ENCODE measurements at regions not wholly inside any gene's neighbourhood (a gene's known extent, or its start where the extent isn't known, plus 50 kb on each side); places are given as distances from the start of the nearest gene placed in this dataset.

GRCh38 chr4:71240094-71240493 lies 98.7 kb upstream of the SLC4A4 start:
- Histone ChIP-seq H3K27ac (no peak overlapping the region), H3K9me3 (no peaks in the 10 kb centered on the region), H3K27me3 (no peaks in the 10 kb centered on the region), H3K4me3 (no peak overlapping the region), H3K4me1 (peaks cover 0 to 48% (median 12%) of the 10 kb centered on the region in 9 donors), H3K36me3 (no peaks in the 10 kb centered on the region)
- DNase-seq = no peak
- TF ChIP-seq, protein P1, sequence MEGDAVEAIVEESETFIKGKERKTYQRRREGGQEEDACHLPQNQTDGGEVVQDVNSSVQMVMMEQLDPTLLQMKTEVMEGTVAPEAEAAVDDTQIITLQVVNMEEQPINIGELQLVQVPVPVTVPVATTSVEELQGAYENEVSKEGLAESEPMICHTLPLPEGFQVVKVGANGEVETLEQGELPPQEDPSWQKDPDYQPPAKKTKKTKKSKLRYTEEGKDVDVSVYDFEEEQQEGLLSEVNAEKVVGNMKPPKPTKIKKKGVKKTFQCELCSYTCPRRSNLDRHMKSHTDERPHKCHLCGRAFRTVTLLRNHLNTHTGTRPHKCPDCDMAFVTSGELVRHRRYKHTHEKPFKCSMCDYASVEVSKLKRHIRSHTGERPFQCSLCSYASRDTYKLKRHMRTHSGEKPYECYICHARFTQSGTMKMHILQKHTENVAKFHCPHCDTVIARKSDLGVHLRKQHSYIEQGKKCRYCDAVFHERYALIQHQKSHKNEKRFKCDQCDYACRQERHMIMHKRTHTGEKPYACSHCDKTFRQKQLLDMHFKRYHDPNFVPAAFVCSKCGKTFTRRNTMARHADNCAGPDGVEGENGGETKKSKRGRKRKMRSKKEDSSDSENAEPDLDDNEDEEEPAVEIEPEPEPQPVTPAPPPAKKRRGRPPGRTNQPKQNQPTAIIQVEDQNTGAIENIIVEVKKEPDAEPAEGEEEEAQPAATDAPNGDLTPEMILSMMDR (IDR thresholded peaks at IDR 0.05) = no peak
- intact Hi-C loops (cut with DNase I) = no loop called here
- no peak for ATAC-seq
- WGBS, 2 donors = 84 to 88% methylated on average over 1 of the region's 1 CpG

DNA sequence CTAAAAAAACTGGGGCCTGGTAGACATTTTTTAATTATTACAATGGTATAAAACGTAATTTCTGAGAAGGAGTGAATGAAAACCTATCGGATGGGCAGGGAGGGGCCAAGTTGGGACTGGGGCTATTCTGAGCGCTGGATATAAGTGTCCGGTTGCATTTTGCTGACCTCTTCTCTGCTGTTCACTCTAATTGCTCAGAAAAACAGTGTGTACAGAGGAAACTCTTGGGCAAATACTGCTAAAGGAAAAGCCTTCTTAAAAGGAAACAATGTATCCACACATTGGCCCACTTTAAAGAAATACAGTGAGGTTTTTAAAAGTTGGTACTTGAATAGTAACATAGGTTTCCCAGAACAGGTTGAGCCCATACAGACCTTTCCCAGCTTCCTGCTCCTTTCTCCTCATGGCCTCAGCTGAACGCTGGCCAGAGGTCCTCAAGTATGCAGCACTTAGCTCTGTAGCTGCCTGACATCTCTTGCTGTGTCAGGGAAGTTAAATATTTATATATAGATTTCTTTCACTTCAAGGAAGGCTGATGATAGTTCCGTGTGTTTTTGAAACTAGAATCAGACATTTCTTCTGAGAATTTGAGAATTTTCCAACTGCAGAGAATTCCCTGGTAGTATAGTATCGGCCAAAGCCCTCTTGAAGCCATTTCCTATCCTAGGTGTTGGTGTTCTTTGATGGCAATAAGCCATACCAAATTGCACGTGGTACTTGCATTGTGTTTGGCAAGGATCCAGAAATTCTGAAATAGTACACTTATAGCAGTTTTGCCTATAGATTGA lies 97.1 kb upstream of the SLC4A4 start:
- DNase-seq (peak in 1 of 2 donors; percentile 30), ATAC-seq (peak; percentile 67 to 96 (median 85))
- TF ChIP-seq, protein P1 (IDR thresholded peaks at IDR 0.05) = no peak
- Histone ChIP-seq H3K4me3 (no peak overlapping the region), H3K36me3 (no peaks in the 10 kb centered on the region), H3K4me1 (peaks cover 0 to 39% (median 12%) of the 10 kb centered on the region in 9 donors), H3K9me3 (no peaks in the 10 kb centered on the region), H3K27ac (peak overlapping the region in 8 of 10 donors; percentile 7 to 72 (median 48)), H3K27me3 (no peaks in the 10 kb centered on the region)
- WGBS, 2 donors = 20 to 27% methylated on average over 8 of the region's 8 CpGs
- intact Hi-C loops (cut with DNase I) = no loop called here

DNA sequence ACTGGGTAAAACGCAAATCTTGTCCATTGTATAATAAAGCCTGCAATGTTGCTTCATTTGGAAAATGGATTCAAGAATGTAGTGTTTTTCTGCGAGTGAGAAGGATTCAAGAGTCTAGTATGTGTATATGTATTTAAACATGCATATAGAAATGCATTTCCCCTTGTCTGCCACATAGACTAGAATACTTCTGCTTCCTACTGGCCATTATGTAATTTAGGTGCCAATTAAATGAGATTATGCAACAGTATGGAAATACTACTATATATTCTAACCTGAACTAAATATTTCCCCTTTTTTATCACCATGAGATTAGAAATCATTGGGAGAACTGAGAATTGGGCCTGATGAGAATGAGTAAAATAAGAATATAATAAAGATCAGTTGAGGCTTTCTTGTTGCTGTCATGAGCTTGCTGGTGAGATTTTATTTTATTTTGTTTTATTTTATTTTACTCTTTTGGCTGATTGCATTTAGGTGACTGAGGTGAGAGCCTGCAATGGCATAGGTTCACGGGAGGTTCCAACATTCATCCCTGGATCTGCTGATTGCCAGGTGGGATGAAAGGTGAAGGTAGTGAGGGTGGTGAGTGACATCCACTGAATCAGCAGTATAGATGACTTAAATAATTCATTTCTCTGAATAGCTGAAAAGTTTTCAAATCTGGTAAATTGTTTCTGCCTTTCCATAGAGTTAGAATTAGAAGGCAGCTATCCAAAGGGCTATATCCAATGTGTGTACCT lies 95.6 kb upstream of the SLC4A4 start:
- Histone ChIP-seq H3K27me3 (no peaks in the 10 kb centered on the region), H3K36me3 (no peaks in the 10 kb centered on the region), H3K9me3 (no peaks in the 10 kb centered on the region), H3K4me3 (no peak overlapping the region), H3K4me1 (peaks cover 0 to 38% (median 13%) of the 10 kb centered on the region in 9 donors), H3K27ac (no peak overlapping the region)
- TF ChIP-seq, protein P1 (IDR thresholded peaks at IDR 0.05) = no peak
- DNase-seq (no peak), ATAC-seq (no peak)
- intact Hi-C loops (cut with DNase I) = no loop called here
- 93 to 96% methylated on average over 3 of the region's 3 CpGs for WGBS, 2 donors

- WGBS, 2 donors = 62 to 66% methylated on average over 5 of the region's 5 CpGs
- no peak overlapping the region for H3K4me3 ChIP-seq
- TF ChIP-seq, protein P1 (IDR thresholded peaks at IDR 0.05) = no peak
- peak in 5 of 8 donors; percentile 8 to 81 (median 51) for ATAC-seq
- H3K27me3 ChIP-seq = no peaks in the 10 kb centered on the region
- peaks cover 0 to 27% (median 9%) of the 10 kb centered on the region in 9 donors for H3K4me1 ChIP-seq
- no peaks in the 10 kb centered on the region for H3K9me3 ChIP-seq
- intact Hi-C loops (cut with DNase I) = no loop called here
- no peak for DNase-seq
- no peaks in the 10 kb centered on the region for H3K36me3 ChIP-seq
- H3K27ac ChIP-seq = no peak overlapping the region
Observed at GRCh38 chr4:71247706-71248105, 91.1 kb upstream of the SLC4A4 start.
